HEK293 (cell line): ENCODE measurements at regions not wholly inside any gene's neighbourhood (a gene's known extent, or its start where the extent isn't known, plus 50 kb on each side); places are given as distances from the start of the nearest gene placed in this dataset.

Experiments
- CTCF ChIP-seq: fragments of 450-650 bp; formaldehyde crosslinking; IDR thresholded peaks from 2 replicates; pipeline ENCODE4 v1.5.1; 2016; ENCODE audit warnings: missing biosample characterization, missing genetic modification characterization
- REST ChIP-seq: fragments of 450-650 bp; formaldehyde crosslinking; IDR thresholded peaks from 2 replicates; pipeline ENCODE4 v1.5.1; 2016; ENCODE audit warnings: missing biosample characterization, missing genetic modification characterization
- SCRT2 ChIP-seq: fragments of 450-650 bp; formaldehyde crosslinking; IDR thresholded peaks from 2 replicates; pipeline ENCODE4 v1.5.1; 2016; ENCODE audit warnings: missing biosample characterization, missing genetic modification characterization
- SP2 ChIP-seq: fragments of 450-650 bp; formaldehyde crosslinking; IDR thresholded peaks from 2 replicates; pipeline ENCODE4 v1.5.1; 2016; ENCODE audit warnings: missing biosample characterization, missing genetic modification characterization
- YY1 ChIP-seq: fragments of 450-650 bp; formaldehyde crosslinking; IDR thresholded peaks from 2 replicates; pipeline ENCODE4 v1.5.1; 2018; ENCODE audit warnings: missing biosample characterization, missing genetic modification characterization
- ZBTB1 ChIP-seq: fragments of 450-650 bp; formaldehyde crosslinking; IDR thresholded peaks from 2 replicates; pipeline ENCODE4 v1.5.1; 2016; ENCODE audit warnings: missing biosample characterization, missing genetic modification characterization
- ZBTB10 ChIP-seq: fragments of 450-650 bp; formaldehyde crosslinking; IDR thresholded peaks from 2 replicates; pipeline ENCODE4 v1.5.1; 2016; ENCODE audit warnings: missing biosample characterization, missing genetic modification characterization
- ZNF112 ChIP-seq: fragments of 450-650 bp; formaldehyde crosslinking; IDR thresholded peaks from 2 replicates; pipeline ENCODE4 v1.5.0; 2017; ENCODE audit warnings: missing biosample characterization, missing genetic modification characterization
- ZNF174 ChIP-seq: fragments of 450-650 bp; formaldehyde crosslinking; IDR thresholded peaks from 2 replicates; pipeline ENCODE4 v1.5.0; 2017; ENCODE audit warnings: missing biosample characterization, mild to moderate bottlenecking, missing genetic modification characterization
- ZNF274 ChIP-seq, 2 experiments: fragments of 200-500 bp in 1 of 2; fragments of 450-650 bp in 1 of 2; sonication (Bioruptor generic) in 1 of 2; formaldehyde crosslinking in 1 of 2; IDR thresholded peaks; 2 replicates each; pipeline versions ENCODE4 v1.5.1 to v1.6.1; 2014 to 2016; ENCODE audit warnings: borderline replicate concordance in 1 of 2, inconsistent platforms in 1 of 2, low read length in 1 of 2, missing biosample characterization in 1 of 2, missing genetic modification characterization in 1 of 2
- ZSCAN5A ChIP-seq: fragments of 450-650 bp; formaldehyde crosslinking; IDR thresholded peaks from 2 replicates; pipeline ENCODE4 v1.5.1; 2016; ENCODE audit warnings: missing biosample characterization, missing genetic modification characterization

GRCh38 chr5:2550509-2550908 lies 201.0 kb downstream of the IRX2 start:
- no peak for TF ChIP-seq ZNF174 (tag by site-specific recombination)
- TF ChIP-seq ZBTB1, result no peak
- TF ChIP-seq ZBTB10 (tag by site-specific recombination), result no peak
- no peak for TF ChIP-seq YY1 (tag by site-specific recombination)
- no peak for TF ChIP-seq CTCF
- no peak for TF ChIP-seq ZNF112 (tag by site-specific recombination)
- no peak for TF ChIP-seq SP2 (tag by site-specific recombination)
- TF ChIP-seq ZNF274 (IDR thresholded peaks at IDR 0.05; ENCODE audit: low read length), result no peak
- no peak for TF ChIP-seq ZNF274 (tag by site-specific recombination; IDR thresholded peaks at IDR 0.05; ENCODE audit: borderline replicate concordance)
- TF ChIP-seq SCRT2 (tag by site-specific recombination), result no peak
- TF ChIP-seq ZSCAN5A (tag by site-specific recombination), result no peak
- no peak for TF ChIP-seq REST (tag by site-specific recombination)
